ENCODE measurements at regions not wholly inside any gene's neighbourhood (a gene's known extent, or its start where the extent isn't known, plus 50 kb on each side); places are given as distances from the start of the nearest gene placed in this dataset.

GRCh38 chr17:73725794-73726515 is 81.7 kb upstream of the SDK2 start:
- TF ChIP-seq EZH2 (IDR thresholded peaks at IDR 0.05; ENCODE audit: borderline replicate concordance, low read length): no peak
- TF ChIP-seq, protein P1, sequence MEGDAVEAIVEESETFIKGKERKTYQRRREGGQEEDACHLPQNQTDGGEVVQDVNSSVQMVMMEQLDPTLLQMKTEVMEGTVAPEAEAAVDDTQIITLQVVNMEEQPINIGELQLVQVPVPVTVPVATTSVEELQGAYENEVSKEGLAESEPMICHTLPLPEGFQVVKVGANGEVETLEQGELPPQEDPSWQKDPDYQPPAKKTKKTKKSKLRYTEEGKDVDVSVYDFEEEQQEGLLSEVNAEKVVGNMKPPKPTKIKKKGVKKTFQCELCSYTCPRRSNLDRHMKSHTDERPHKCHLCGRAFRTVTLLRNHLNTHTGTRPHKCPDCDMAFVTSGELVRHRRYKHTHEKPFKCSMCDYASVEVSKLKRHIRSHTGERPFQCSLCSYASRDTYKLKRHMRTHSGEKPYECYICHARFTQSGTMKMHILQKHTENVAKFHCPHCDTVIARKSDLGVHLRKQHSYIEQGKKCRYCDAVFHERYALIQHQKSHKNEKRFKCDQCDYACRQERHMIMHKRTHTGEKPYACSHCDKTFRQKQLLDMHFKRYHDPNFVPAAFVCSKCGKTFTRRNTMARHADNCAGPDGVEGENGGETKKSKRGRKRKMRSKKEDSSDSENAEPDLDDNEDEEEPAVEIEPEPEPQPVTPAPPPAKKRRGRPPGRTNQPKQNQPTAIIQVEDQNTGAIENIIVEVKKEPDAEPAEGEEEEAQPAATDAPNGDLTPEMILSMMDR (IDR thresholded peaks at IDR 0.05; ENCODE audit: low read length): no peak

All from OCI-LY1 (cell line).